Endothelial cell of umbilical vein (primary cell): ENCODE measurements at regions not wholly inside any gene's neighbourhood (a gene's known extent, or its start where the extent isn't known, plus 50 kb on each side); places are given as distances from the start of the nearest gene placed in this dataset.

Source experiments
- BruUV-seq: library from RNA; stranded (reverse); fragments of 400-500 nt; replicated peaks from 2 replicates; lab custom pipeline; 2021; lab: Mats Ljungman, UMichigan
- CTCF ChIA-PET: fragments of 300-600, 350-600 bp; sonication (Branson Sonifier 250); formaldehyde crosslinking; loops from one replicate; lab custom pipeline; 2021; ENCODE audit warnings: antibody characterized with exemption, inconsistent platforms; lab: Charles Lee
- POLR2A ChIA-PET: fragments of 300-600, 350-600 bp; sonication (Branson Sonifier 250); formaldehyde crosslinking; loops from one replicate; lab custom pipeline; 2021; ENCODE audit warnings: antibody characterized with exemption, inconsistent platforms; lab: Charles Lee
- DNase-seq: peaks from one replicate; pipeline ENCODE4 v3.0.0-alpha.2; 2011; ENCODE audit warnings: low read depth, low spot score
- FAIRE-seq: peaks from 2 replicates; lab custom pipeline; 2011; peaks lifted over from hg19 to GRCh38; lab: Jason Lieb, UNC
- H2AFZ ChIP-seq: 2 replicates; pipeline ENCODE4 v1.6.0; 2012; ENCODE audit warnings: low read depth, low read length, control low read depth, inconsistent platforms
- H3K27ac ChIP-seq: 2 replicates; pipeline ENCODE4 v1.5.1; 2011; ENCODE audit warnings: low read depth, mild to moderate bottlenecking, control low read depth, low read length, moderate library complexity; ENCODE audit not compliant: insufficient read depth
- H3K27me3 ChIP-seq, 2 experiments: 2 replicates each; pipeline versions ENCODE4 v1.6.0 to v1.6.1; 2011; ENCODE audit warnings: low read length in 2 of 2, mixed read lengths in 1 of 2; ENCODE audit not compliant: control insufficient read depth in 2 of 2, insufficient read depth in 2 of 2
- H3K36me3 ChIP-seq, 2 experiments: 2 replicates in 1 of 2; 3 replicates in 1 of 2; pipeline ENCODE4 v1.5.1; 2011; ENCODE audit warnings: low read length in 2 of 2, mild to moderate bottlenecking in 1 of 2, moderate library complexity in 1 of 2; ENCODE audit not compliant: control insufficient read depth in 2 of 2, insufficient read depth in 2 of 2; ENCODE audit errors: extremely low read depth in 1 of 2
- H3K4me1 ChIP-seq: 3 replicates; pipeline ENCODE4 v1.5.1; 2011; ENCODE audit warnings: mild to moderate bottlenecking, low read length; ENCODE audit not compliant: control insufficient read depth, insufficient read depth; ENCODE audit errors: extremely low read depth
- H3K4me2 ChIP-seq: 2 replicates; pipeline ENCODE4 v1.6.1; 2011; ENCODE audit warnings: low read length, control low read depth, mixed read lengths; ENCODE audit not compliant: insufficient read depth
- H3K4me3 ChIP-seq, 3 experiments: fragments of 200-600 bp in 1 of 3; sonication (generic), shearing (Covaris generic) in 1 of 3; replicated peaks in 1 of 3; 2 replicates each; pipeline ENCODE4 v1.5.1; 2011 to 2016; ENCODE audit warnings: control low read depth in 3 of 3, low read length in 3 of 3, mild to moderate bottlenecking in 2 of 3, inconsistent platforms in 1 of 3, low read depth in 1 of 3, moderate library complexity in 1 of 3; ENCODE audit not compliant: insufficient read depth in 1 of 3
- H3K79me2 ChIP-seq: 2 replicates; pipeline ENCODE4 v1.6.0; 2012; ENCODE audit warnings: low read length, inconsistent platforms; ENCODE audit not compliant: control insufficient read depth, insufficient read depth
- H3K9ac ChIP-seq: replicated peaks from 2 replicates; pipeline ENCODE3; 2011; ENCODE audit warnings: low read length, control low read depth; ENCODE audit not compliant: insufficient read depth; ENCODE audit errors: extremely low read depth
- H3K9me1 ChIP-seq: replicated peaks from 3 replicates; pipeline ENCODE4 v1.6.0; 2011; ENCODE audit warnings: mild to moderate bottlenecking, low read length; ENCODE audit not compliant: control insufficient read depth, insufficient read depth; ENCODE audit errors: extremely low read depth
- H3K9me3 ChIP-seq: replicated peaks from 2 replicates; pipeline ENCODE4 v1.5.1; 2012; ENCODE audit warnings: low read length, inconsistent platforms; ENCODE audit not compliant: control insufficient read depth, insufficient read depth
- H4K20me1 ChIP-seq: replicated peaks from 2 replicates; pipeline ENCODE3; 2011; ENCODE audit warnings: mild to moderate bottlenecking, low read length; ENCODE audit not compliant: control insufficient read depth, insufficient read depth; ENCODE audit errors: extremely low read depth
- EZH2 ChIP-seq: IDR thresholded peaks from 2 replicates; pipeline ENCODE4 v1.6.1; 2012; ENCODE audit warnings: borderline replicate concordance, low read depth, mild to moderate bottlenecking, moderate library complexity, low read length, inconsistent platforms; ENCODE audit not compliant: severe bottlenecking
- FOS ChIP-seq: IDR thresholded peaks from 2 replicates; pipeline ENCODE4 v1.6.1; 2011; ENCODE audit warnings: mild to moderate bottlenecking, low read length, moderate library complexity, borderline replicate concordance; ENCODE audit not compliant: insufficient read depth
- GATA2 ChIP-seq: IDR thresholded peaks from 2 replicates; pipeline ENCODE4 v1.7.0; 2011; ENCODE audit warnings: low read depth, mild to moderate bottlenecking, moderate library complexity, mixed read lengths, low read length; ENCODE audit not compliant: insufficient read length, insufficient read depth
- JUN ChIP-seq: IDR thresholded peaks from 2 replicates; pipeline ENCODE4 v1.6.1; 2011; ENCODE audit warnings: borderline replicate concordance, low read depth; ENCODE audit not compliant: insufficient read length, insufficient read depth
- MYC ChIP-seq: IDR thresholded peaks from one replicate; pipeline ENCODE4 v1.6.1; 2011; ENCODE audit warnings: mild to moderate bottlenecking, low read depth, low read length
- POLR2A ChIP-seq: IDR thresholded peaks from 2 replicates; pipeline ENCODE4 v1.6.1; 2012; ENCODE audit warnings: low read depth, mild to moderate bottlenecking, control low read depth, low read length
- POLR2AphosphoS5 ChIP-seq: IDR thresholded peaks from 2 replicates; pipeline ENCODE4 v1.6.1; 2012; ENCODE audit warnings: low read depth, mild to moderate bottlenecking, control low read depth, low read length, moderate library complexity; ENCODE audit not compliant: insufficient read depth
- dilution Hi-C: fragments of 300-500 bp; cut with MboI; formaldehyde crosslinking; loops from one replicate; pipeline ENCODE4 v1.15.0; 2019; ENCODE audit warnings: low sequenced_read_pairs; ENCODE audit not compliant: extremely low pct_ligation_motif_present
- intact Hi-C: fragments of 100-400 bp; cut with micrococcal nuclease; formaldehyde crosslinking; loops from one replicate; pipeline ENCODE4 v1.10.0; 2022
- TF ChIP-seq, protein P1 (sequence below): IDR thresholded peaks from 2 replicates; pipeline ENCODE4 v1.6.1; 2011; ENCODE audit not compliant: insufficient read depth, insufficient read length
- TF ChIP-seq, protein P2 (sequence below), 2 donors: IDR thresholded peaks; 1 replicate in 1 of 2; 2 replicates in 1 of 2; pipeline ENCODE4 v1.5.1; 2011; ENCODE audit warnings: low read length in 2 of 2, mild to moderate bottlenecking in 2 of 2, moderate library complexity in 2 of 2, control low read depth in 1 of 2, inconsistent platforms in 1 of 2, low read depth in 1 of 2; ENCODE audit not compliant: insufficient read depth in 1 of 2; ENCODE audit errors: extremely low read depth in 1 of 2

DNA sequence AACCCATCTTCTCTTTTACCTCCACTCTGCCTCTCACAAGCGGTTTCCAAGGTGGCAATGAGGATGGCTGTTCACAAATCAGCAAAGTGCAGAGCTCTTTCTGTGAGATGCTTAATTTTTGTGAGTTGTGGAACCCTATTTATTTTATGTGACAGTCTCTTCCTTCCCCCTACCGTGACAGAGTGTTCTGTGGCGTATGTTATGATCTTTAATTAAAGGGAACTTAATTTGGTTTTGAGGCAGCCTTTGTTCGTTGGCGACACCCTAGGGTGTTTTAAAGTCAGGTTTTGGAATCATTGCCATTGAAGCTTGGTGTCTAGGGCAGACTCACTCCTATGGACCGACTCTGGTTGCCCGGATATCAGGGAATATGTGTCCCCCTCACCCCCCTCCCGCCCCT lies 83.3 kb upstream of the IRX3 start:
- no peak overlapping the region for H3K4me2 ChIP-seq
- no peaks in the 10 kb centered on the region for H3K9me3 ChIP-seq
- intact Hi-C loops (no loop called here), dilution Hi-C loops (no loop called here)
- no peaks in the 10 kb centered on the region for H3K9me1 ChIP-seq
- no peak overlapping the region for H3K4me3 ChIP-seq
- H2AFZ ChIP-seq, result no peak overlapping the region
- H4K20me1 ChIP-seq, result no peaks in the 10 kb centered on the region
- BruUV-seq, result no TSS peak
- FAIRE-seq, result no peak
- H3K27me3 ChIP-seq, result no peaks in the 10 kb centered on the region
- H3K27ac ChIP-seq, result no peak overlapping the region
- no peak overlapping the region for H3K9ac ChIP-seq
- H3K4me1 ChIP-seq, result no peaks in the 10 kb centered on the region
- no peak for DNase-seq
- no peaks in the 10 kb centered on the region for H3K79me2 ChIP-seq
- no peak for TF ChIP-seq GATA2
- TF ChIP-seq EZH2, result no peak
- TF ChIP-seq POLR2A, result no peak
- no peak for TF ChIP-seq POLR2AphosphoS5
- no peak for TF ChIP-seq FOS
- no peak for TF ChIP-seq JUN
- TF ChIP-seq, protein P1, sequence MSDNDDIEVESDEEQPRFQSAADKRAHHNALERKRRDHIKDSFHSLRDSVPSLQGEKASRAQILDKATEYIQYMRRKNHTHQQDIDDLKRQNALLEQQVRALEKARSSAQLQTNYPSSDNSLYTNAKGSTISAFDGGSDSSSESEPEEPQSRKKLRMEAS, result no peak
- no peak for TF ChIP-seq MYC
- TF ChIP-seq, protein P2, sequence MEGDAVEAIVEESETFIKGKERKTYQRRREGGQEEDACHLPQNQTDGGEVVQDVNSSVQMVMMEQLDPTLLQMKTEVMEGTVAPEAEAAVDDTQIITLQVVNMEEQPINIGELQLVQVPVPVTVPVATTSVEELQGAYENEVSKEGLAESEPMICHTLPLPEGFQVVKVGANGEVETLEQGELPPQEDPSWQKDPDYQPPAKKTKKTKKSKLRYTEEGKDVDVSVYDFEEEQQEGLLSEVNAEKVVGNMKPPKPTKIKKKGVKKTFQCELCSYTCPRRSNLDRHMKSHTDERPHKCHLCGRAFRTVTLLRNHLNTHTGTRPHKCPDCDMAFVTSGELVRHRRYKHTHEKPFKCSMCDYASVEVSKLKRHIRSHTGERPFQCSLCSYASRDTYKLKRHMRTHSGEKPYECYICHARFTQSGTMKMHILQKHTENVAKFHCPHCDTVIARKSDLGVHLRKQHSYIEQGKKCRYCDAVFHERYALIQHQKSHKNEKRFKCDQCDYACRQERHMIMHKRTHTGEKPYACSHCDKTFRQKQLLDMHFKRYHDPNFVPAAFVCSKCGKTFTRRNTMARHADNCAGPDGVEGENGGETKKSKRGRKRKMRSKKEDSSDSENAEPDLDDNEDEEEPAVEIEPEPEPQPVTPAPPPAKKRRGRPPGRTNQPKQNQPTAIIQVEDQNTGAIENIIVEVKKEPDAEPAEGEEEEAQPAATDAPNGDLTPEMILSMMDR (IDR thresholded peaks at IDR 0.05; ENCODE audit: extremely low read depth in 1 of 2, insufficient read depth in 1 of 2, low read depth in 1 of 2, low read length in 2 of 2), result no peak
- POLR2A ChIA-PET, result no interaction called here
- H3K36me3 ChIP-seq, result no peaks in the 10 kb centered on the region
- CTCF ChIA-PET, result no interaction called here
